HepG2 (cell line): ENCODE measurements at regions not wholly inside any gene's neighbourhood (a gene's known extent, or its start where the extent isn't known, plus 50 kb on each side); places are given as distances from the start of the nearest gene placed in this dataset.

Experiments used
- ATAC-seq: fragments of 200-7000 bp; cut with Tn5 transposase; 3 replicates; pipeline ENCODE4 v1.9.1; 2020; ENCODE audit warnings: mild to moderate bottlenecking, moderate library complexity
- BruUV-seq: library from RNA; stranded (reverse); fragments of 400-500 nt; replicated peaks from 2 replicates; lab custom pipeline; 2021; lab: Mats Ljungman, UMichigan
- CTCF ChIA-PET: fragments of 300-600 bp; formaldehyde crosslinking; extraction: SDS; loops from one replicate; lab custom pipeline; 2021; ENCODE audit warnings: low total read pairs, inconsistent platforms, low intra/inter-chr PET ratio; lab: Yijun Ruan, JAX
- POLR2A ChIA-PET: fragments of 350-600 bp; sonication (Branson Sonifier 250); formaldehyde crosslinking; loops from one replicate; lab custom pipeline; 2020; ENCODE audit warnings: antibody characterized with exemption, inconsistent platforms; lab: Yijun Ruan, JAX
- DNase-seq: peaks from one replicate; pipeline ENCODE4 v3.0.0-alpha.2; 2015; ENCODE audit warnings: low spot score
- FAIRE-seq: peaks from 3 replicates; lab custom pipeline; 2011; peaks lifted over from hg19 to GRCh38; lab: Jason Lieb, UNC
- H2AFZ ChIP-seq: one replicate; pipeline ENCODE4 v1.6.1; 2011; ENCODE audit warnings: low read length, inconsistent platforms
- H3K27ac ChIP-seq: fragments of 300-600 bp; 3 replicates; pipeline ENCODE4 v1.8.0; 2011; ENCODE audit warnings: mixed run types, mild to moderate bottlenecking, mixed read lengths, low read length, inconsistent platforms; ENCODE audit not compliant: insufficient read depth; ENCODE audit errors: extremely low read length
- H3K27me3 ChIP-seq, 2 experiments: fragments of 200-600 bp in 1 of 2; 2 replicates in 1 of 2; 3 replicates in 1 of 2; pipeline versions ENCODE4 v1.6.0 to v1.8.0; 2011; ENCODE audit warnings: low read length in 2 of 2, mild to moderate bottlenecking in 2 of 2, moderate library complexity in 2 of 2, inconsistent platforms in 1 of 2; ENCODE audit not compliant: insufficient read depth in 2 of 2, control insufficient read depth in 1 of 2
- H3K36me3 ChIP-seq, 2 experiments: fragments of 200-600 bp in 1 of 2; replicated peaks in 1 of 2; 2 replicates in 1 of 2; 3 replicates in 1 of 2; pipeline versions ENCODE4 v1.5.1 to v1.8.0; 2011; ENCODE audit warnings: low read length in 2 of 2, inconsistent platforms in 1 of 2; ENCODE audit not compliant: insufficient read depth in 2 of 2, control insufficient read depth in 1 of 2
- H3K4me1 ChIP-seq: 2 replicates; pipeline ENCODE4 v1.5.1; 2012; ENCODE audit warnings: low read length, inconsistent platforms; ENCODE audit not compliant: insufficient read depth
- H3K4me2 ChIP-seq: 2 replicates; pipeline ENCODE4 v1.6.0; 2011; ENCODE audit warnings: low read depth, low read length, inconsistent platforms
- H3K4me3 ChIP-seq, 3 experiments: fragments of 200-600 bp in 1 of 3; sonication (generic), shearing (Covaris generic) in 1 of 3; replicated peaks in 1 of 3; 2 replicates each; pipeline ENCODE4 v1.5.1; 2011 to 2016; ENCODE audit warnings: low read length in 3 of 3, inconsistent platforms in 2 of 3, low read depth in 2 of 3, mild to moderate bottlenecking in 2 of 3, control low read depth in 1 of 3, mixed read lengths in 1 of 3; ENCODE audit not compliant: insufficient read depth in 1 of 3
- H3K79me2 ChIP-seq: one replicate; pipeline ENCODE4 v1.6.1; 2011; ENCODE audit warnings: low read length, inconsistent platforms; ENCODE audit not compliant: insufficient read depth
- H3K9ac ChIP-seq: 2 replicates; pipeline ENCODE4 v1.6.0; 2011; ENCODE audit warnings: mild to moderate bottlenecking, low read depth, low read length, inconsistent platforms; ENCODE audit not compliant: insufficient read depth
- H3K9me3 ChIP-seq: 2 replicates; pipeline ENCODE4 v1.5.1; 2012; ENCODE audit warnings: mild to moderate bottlenecking, low read length
- H4K20me1 ChIP-seq: 2 replicates; pipeline ENCODE4 v1.6.0; 2011; ENCODE audit warnings: inconsistent platforms, mild to moderate bottlenecking, low read length, moderate library complexity; ENCODE audit not compliant: insufficient read depth
- CEBPB ChIP-seq: IDR thresholded peaks from 2 replicates; pipeline ENCODE4 v1.6.1; 2011; ENCODE audit warnings: low read depth, low read length, improper control_type of control experiment, borderline replicate concordance
- CREB1 ChIP-seq, 2 experiments: fragments of 450-650 bp in 1 of 2; IDR thresholded peaks; 2 replicates each; pipeline ENCODE4 v1.6.1; 2016 to 2017; ENCODE audit warnings: control low read depth in 1 of 2, mild to moderate bottlenecking in 1 of 2, missing compliant biosample characterization in 1 of 2, missing genetic modification characterization in 1 of 2
- E2F5 ChIP-seq: sonication (generic); formaldehyde crosslinking; conservative IDR thresholded peaks from 2 replicates; pipeline ENCODE4 v1.4.0; 2020; ENCODE audit warnings: missing genetic modification reagents
- HMGXB3 ChIP-seq: sonication (generic); formaldehyde crosslinking; IDR thresholded peaks from 2 replicates; pipeline ENCODE4 v1.4.0; 2020; ENCODE audit warnings: missing genetic modification reagents, borderline replicate concordance
- NONO ChIP-seq, 2 experiments: fragments of 450-650 bp in 1 of 2; sonication (generic) in 1 of 2; formaldehyde crosslinking in 1 of 2; IDR thresholded peaks in 1 of 2; conservative IDR thresholded peaks in 1 of 2; 2 replicates each; pipeline versions ENCODE4 v1.6.1 to v1.8.0; 2017 to 2022; ENCODE audit warnings: mild to moderate bottlenecking in 1 of 2, missing genetic modification reagents in 1 of 2, moderate library complexity in 1 of 2
- PAF1 ChIP-seq: IDR thresholded peaks from 2 replicates; pipeline ENCODE4 v1.6.1; 2016; ENCODE audit warnings: missing genetic modification reagents, missing compliant biosample characterization
- SMARCE1 ChIP-seq: fragments of 450-650 bp; IDR thresholded peaks from 2 replicates; pipeline ENCODE4 v1.6.1; 2017; ENCODE audit warnings: borderline replicate concordance
- STAG1 ChIP-seq: sonication (generic); formaldehyde crosslinking; IDR thresholded peaks from 2 replicates; pipeline ENCODE4 v1.4.0; 2020; ENCODE audit warnings: missing genetic modification reagents
- ZNF329 ChIP-seq: sonication (generic); formaldehyde crosslinking; IDR thresholded peaks from 2 replicates; pipeline ENCODE4 v1.9.0; 2021; ENCODE audit warnings: low read depth, mild to moderate bottlenecking, missing genetic modification reagents
- ZNF543 ChIP-seq: sonication (generic); formaldehyde crosslinking; IDR thresholded peaks from 2 replicates; pipeline ENCODE4 v1.4.0; 2020; ENCODE audit warnings: mild to moderate bottlenecking, missing genetic modification reagents
- ZNF644 ChIP-seq: IDR thresholded peaks from 2 replicates; pipeline ENCODE4 v1.6.1; 2016; ENCODE audit warnings: low read depth
- ZNF652 ChIP-seq: IDR thresholded peaks from 2 replicates; pipeline ENCODE4 v1.6.1; 2016; ENCODE audit warnings: low read depth, borderline replicate concordance
- ZSCAN9 ChIP-seq: IDR thresholded peaks from 2 replicates; pipeline ENCODE4 v1.6.1; 2016; ENCODE audit warnings: borderline replicate concordance
- WGBS: methylation state at CpG from one replicate; pipeline ENCODE4 v1.1.6; 2017; ENCODE audit warnings: low lambda C conversion rate; 5-methylcytosine and 5-hydroxymethylcytosine counted together
- in situ Hi-C: cut with HindIII; loops from 2 replicates; pipeline ENCODE4 v1.10.0; 2017; ENCODE audit warnings: low pct_unique_long_range_greater_than_20kb; ENCODE audit not compliant: extremely low pct_ligation_motif_present
- intact Hi-C: fragments of 100-400 bp; cut with micrococcal nuclease; formaldehyde crosslinking; loops from one replicate; pipeline ENCODE4 v1.10.0; 2022; ENCODE audit not compliant: unreplicated experiment

GRCh38 chr4:156295676-156296195, 342.1 kb upstream of the CTSO start:
- ATAC-seq = no peak
- no peak for DNase-seq
- POLR2A ChIA-PET = no interaction called here
- Histone ChIP-seq H2AFZ (no peak overlapping the region), H3K36me3 (no peaks in the 10 kb centered on the region), H3K9me3 (no peaks in the 10 kb centered on the region), H3K4me2 (no peak overlapping the region), H3K27ac (no peak overlapping the region), H3K27me3 (no peaks in the 10 kb centered on the region), H3K9ac (no peak overlapping the region), H3K4me1 (no peaks in the 10 kb centered on the region), H3K79me2 (no peaks in the 10 kb centered on the region), H3K4me3 (no peak overlapping the region), H4K20me1 (no peaks in the 10 kb centered on the region)
- CTCF ChIA-PET = no interaction called here
- BruUV-seq = no TSS peak
- no peak for FAIRE-seq
- no peak for TF ChIP-seq ZNF329
- peak; percentile 26; the same call in 1 of the 2 replicates for TF ChIP-seq CEBPB
- WGBS = 2% methylated on average over 1 of the region's 1 CpG
- intact Hi-C loops (loop anchor here (10.0 kb wide), 1 partner anchor 379 kb away; no protein-coding TSS in a partner anchor), in situ Hi-C loops (no loop called here)

GRCh38 chr4:156294577-156294976, 340.9 kb upstream of the CTSO start:
- Histone ChIP-seq H4K20me1 (no peaks in the 10 kb centered on the region), H3K9me3 (no peaks in the 10 kb centered on the region), H3K79me2 (no peaks in the 10 kb centered on the region), H3K9ac (no peak overlapping the region), H2AFZ (no peak overlapping the region), H3K4me3 (no peak overlapping the region), H3K36me3 (no peaks in the 10 kb centered on the region), H3K27me3 (no peaks in the 10 kb centered on the region), H3K27ac (no peak overlapping the region), H3K4me2 (no peak overlapping the region), H3K4me1 (no peaks in the 10 kb centered on the region)
- in situ Hi-C loops = no loop called here
- BruUV-seq = no TSS peak
- intact Hi-C loops = loop anchor here (10.0 kb wide), 1 partner anchor 380 kb away; no protein-coding TSS in a partner anchor
- peak; percentile 35 for DNase-seq
- POLR2A ChIA-PET = no interaction called here
- CTCF ChIA-PET = no interaction called here
- ATAC-seq = peak; percentile 80
- no peak for FAIRE-seq
- 0% methylated on average over 2 of the region's 2 CpGs for WGBS
- no peak for TF ChIP-seq ZNF652
- no peak for TF ChIP-seq CREB1 (IDR thresholded peaks at IDR 0.05)
- TF ChIP-seq CREB1 (CRISPR knock-in tag; IDR thresholded peaks at IDR 0.05) = no peak
- TF ChIP-seq ZNF644 (CRISPR knock-in tag) = 0 out of 2 replicates have a peak, but pooled peaks have one; percentile 31
- TF ChIP-seq PAF1 (CRISPR knock-in tag) = no peak
- no peak for TF ChIP-seq NONO (IDR thresholded peaks at IDR 0.05)
- no peak for TF ChIP-seq NONO (CRISPR knock-in tag; conservative IDR thresholded peaks at IDR 0.05)
- peak; percentile 44 for TF ChIP-seq STAG1 (CRISPR knock-in tag)
- TF ChIP-seq ZSCAN9 (CRISPR knock-in tag) = no peak
- no peak for TF ChIP-seq HMGXB3
- TF ChIP-seq ZNF543 (CRISPR knock-in tag) = no peak
- no peak for TF ChIP-seq E2F5 (CRISPR knock-in tag)
- no peak for TF ChIP-seq SMARCE1
